ENCODE measurements at regions not wholly inside any gene's neighbourhood (a gene's known extent, or its start where the extent isn't known, plus 50 kb on each side); places are given as distances from the start of the nearest gene placed in this dataset.

GRCh38 chr9:87167582-87167981 lies 220.3 kb upstream of the GAS1 start:
- no peak overlapping the region for H2AK5ac ChIP-seq (ENCODE audit: insufficient read length, low read length)
- H3K27ac ChIP-seq (ENCODE audit: insufficient read length, low read depth, low read length) = no peak overlapping the region
- no CpG with 5 or more reads among the region's 4 CpGs for WGBS (ENCODE audit: extremely low coverage, insufficient read length, low lambda C conversion rate)
- H4K8ac ChIP-seq (replicated peaks; ENCODE audit: insufficient read length, low read depth, low read length) = no peak overlapping the region
- H3K14ac ChIP-seq (ENCODE audit: insufficient read depth, low read length) = no peak overlapping the region
- H3K79me2 ChIP-seq (ENCODE audit: insufficient read depth, low read length) = no peaks in the 10 kb centered on the region
- no peaks in the 10 kb centered on the region for H3K23me2 ChIP-seq (ENCODE audit: insufficient read length, low read depth, low read length, poor library complexity, severe bottlenecking)
- TF ChIP-seq CTCF (conservative IDR thresholded peaks at IDR 0.05) = no peak
- H3K27ac Mint-ChIP-seq = no peak overlapping the region
- H2AFZ ChIP-seq (ENCODE audit: low read length) = no peak overlapping the region
- H3K9me3 ChIP-seq (ENCODE audit: control insufficient read depth, low read depth, low read length) = no peaks in the 10 kb centered on the region
- no peaks in the 10 kb centered on the region for H3K27me3 ChIP-seq (ENCODE audit: insufficient read depth, low read length)
- no peak overlapping the region for H3K4me3 Mint-ChIP-seq
- no peak overlapping the region for H4K5ac ChIP-seq (ENCODE audit: insufficient read length, low read depth, low read length)
- no peak overlapping the region for H3K23ac ChIP-seq (ENCODE audit: insufficient read length, low read depth, low read length)
- H4K20me1 ChIP-seq (ENCODE audit: control insufficient read depth, insufficient read depth, insufficient read length) = no peaks in the 10 kb centered on the region
- no peak overlapping the region for H2BK15ac ChIP-seq (ENCODE audit: low read depth, low read length)
- H2BK5ac ChIP-seq (ENCODE audit: insufficient read length, low read length) = no peak overlapping the region
- DNase-seq = no peak
- H3K18ac ChIP-seq (ENCODE audit: insufficient read length, low read depth, low read length) = no peak overlapping the region
- H3K9me3 Mint-ChIP-seq = no peaks in the 10 kb centered on the region
- H3K79me1 ChIP-seq (ENCODE audit: insufficient read depth, low read depth, low read length, poor library complexity, severe bottlenecking) = no peaks in the 10 kb centered on the region
- no peaks in the 10 kb centered on the region for H3K36me3 Mint-ChIP-seq (ENCODE audit: insufficient read depth in 1 of 3, low read depth in 3 of 3)
- no peak overlapping the region for H2BK20ac ChIP-seq (ENCODE audit: low read depth, low read length, poor library complexity, severe bottlenecking)
- H3K4ac ChIP-seq (ENCODE audit: low read depth, low read length) = no peak overlapping the region
- H3K4me1 ChIP-seq (ENCODE audit: insufficient read depth, low read length) = no peaks in the 10 kb centered on the region
- no peak overlapping the region for H3T11ph ChIP-seq (ENCODE audit: low read length)
- no peak overlapping the region for H3K56ac ChIP-seq (ENCODE audit: insufficient read length, low read depth, low read length)
- H2BK120ac ChIP-seq (ENCODE audit: low read depth, low read length, poor library complexity, severe bottlenecking) = no peak overlapping the region
- no peak overlapping the region for H3K9ac ChIP-seq (ENCODE audit: extremely low read depth, insufficient read length, low read length)
- H4K91ac ChIP-seq (ENCODE audit: insufficient read length, low read depth, low read length) = no peak overlapping the region
- H2BK12ac ChIP-seq (ENCODE audit: insufficient read length, low read depth, low read length) = no peak overlapping the region
- no peaks in the 10 kb centered on the region for H3K4me1 Mint-ChIP-seq
- H3K27me3 Mint-ChIP-seq (ENCODE audit: low read depth) = no peaks in the 10 kb centered on the region
- H3K4me2 ChIP-seq (ENCODE audit: insufficient read depth, insufficient read length, low read length) = no peak overlapping the region
